ENCODE measurements at regions not wholly inside any gene's neighbourhood (a gene's known extent, or its start where the extent isn't known, plus 50 kb on each side); places are given as distances from the start of the nearest gene placed in this dataset.
"Not testable (repeated sequence)": the region's sequence is repeated elsewhere in the genome, so short reads cannot be mapped to it uniquely, and the experiment has no call there.

- no peak for DNase-seq
These were observed 611.4 kb upstream of the GHITM start for GRCh38 chr10:83527934-83528333.

- DNase-seq = no peak
These were observed 606.0 kb upstream of the GHITM start for GRCh38 chr10:83533290-83533689.

DNA sequence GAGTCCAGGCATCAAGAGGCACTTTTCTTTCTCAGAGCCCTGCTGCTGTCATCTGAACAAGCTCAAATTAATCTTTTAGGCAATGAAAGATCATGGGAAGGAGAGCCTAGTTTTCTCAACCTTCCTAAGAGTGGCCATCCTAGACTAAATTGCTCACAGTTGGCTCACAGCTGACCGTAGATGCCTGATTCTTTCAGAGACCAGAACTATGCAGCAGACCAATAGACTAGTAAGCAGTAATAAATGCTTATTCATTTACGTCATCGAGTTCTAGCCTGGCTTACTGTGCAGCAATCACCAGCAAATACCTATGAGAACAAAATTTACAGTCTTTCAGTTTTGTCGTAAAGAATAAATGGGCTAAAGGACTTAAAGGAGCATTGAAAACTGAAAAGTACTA lies 602.9 kb upstream of the GHITM start:
- DNase-seq = no peak

GRCh38 chr10:83538047-83538446 lies 601.3 kb upstream of the GHITM start:
- no peak for DNase-seq

DNA sequence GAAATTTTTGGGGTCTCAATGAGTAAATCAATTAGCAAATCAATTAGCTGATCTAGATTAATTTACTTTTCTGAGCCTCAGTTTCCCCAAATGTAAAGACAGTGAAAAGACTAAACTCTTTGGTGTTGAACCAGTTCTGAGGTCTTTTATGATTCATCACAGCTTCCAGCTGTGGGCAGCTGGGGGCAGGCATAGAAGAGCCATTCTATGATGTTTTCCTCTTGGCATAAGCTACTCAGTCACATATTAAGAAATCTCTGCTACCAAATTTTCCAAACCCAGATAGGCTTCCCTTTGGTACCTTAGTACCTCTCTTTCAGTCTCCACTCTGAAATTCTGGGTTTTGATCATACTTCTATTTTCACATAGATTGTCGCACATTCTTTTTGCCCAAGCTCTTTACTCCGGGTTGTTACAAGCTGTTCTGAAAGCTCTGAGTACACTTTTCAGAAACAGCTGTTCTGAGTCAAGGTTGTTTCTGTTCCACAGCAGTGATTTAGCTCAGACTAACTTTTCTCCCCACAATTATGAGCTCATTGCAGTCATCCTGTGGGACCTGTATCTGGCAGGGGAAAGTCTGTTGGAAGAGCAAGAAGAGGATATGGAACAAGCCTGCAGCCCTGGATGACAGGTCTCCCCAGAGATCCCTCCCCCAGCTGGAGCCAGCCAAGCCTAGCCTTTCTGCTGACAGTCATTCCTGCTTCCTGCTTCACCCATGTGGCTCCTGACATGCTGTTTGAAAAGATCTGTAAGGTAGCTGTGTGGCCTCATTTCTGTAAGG lies 599.6 kb upstream of the GHITM start:
- DNase-seq = no peak

GRCh38 chr10:83541046-83541445 lies 598.3 kb upstream of the GHITM start:
- no peak for DNase-seq

DNA sequence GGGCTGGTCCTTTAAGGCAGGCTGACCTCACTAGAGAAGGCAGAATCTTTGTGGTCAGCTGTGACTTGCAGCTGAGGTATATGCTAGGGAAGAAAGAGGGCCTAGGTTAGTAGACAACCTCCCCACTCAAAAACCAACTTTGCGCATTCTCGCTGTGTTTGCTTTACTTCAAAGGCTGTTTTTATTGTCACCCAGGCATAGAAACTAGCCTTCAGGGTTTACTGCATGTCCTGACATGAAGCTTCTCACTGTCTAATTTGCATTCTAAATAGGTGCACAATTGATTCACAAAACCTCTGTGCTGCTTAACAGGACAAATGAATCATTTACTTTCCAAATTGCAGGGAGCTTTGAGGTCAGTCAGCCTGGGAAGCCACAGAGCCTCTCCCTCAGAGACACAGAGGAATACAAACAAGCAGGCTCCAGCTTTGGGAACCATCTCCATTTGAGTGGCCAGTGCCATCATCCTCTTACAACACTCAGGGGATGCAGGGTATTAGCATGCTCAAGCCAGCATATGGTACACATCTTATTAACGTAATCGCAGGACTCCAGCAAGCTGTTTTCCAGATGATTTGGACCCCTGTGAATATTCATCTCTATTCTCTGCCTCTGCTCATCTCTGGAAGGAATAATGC lies 596.4 kb upstream of the GHITM start:
- DNase-seq = no peak

DNA sequence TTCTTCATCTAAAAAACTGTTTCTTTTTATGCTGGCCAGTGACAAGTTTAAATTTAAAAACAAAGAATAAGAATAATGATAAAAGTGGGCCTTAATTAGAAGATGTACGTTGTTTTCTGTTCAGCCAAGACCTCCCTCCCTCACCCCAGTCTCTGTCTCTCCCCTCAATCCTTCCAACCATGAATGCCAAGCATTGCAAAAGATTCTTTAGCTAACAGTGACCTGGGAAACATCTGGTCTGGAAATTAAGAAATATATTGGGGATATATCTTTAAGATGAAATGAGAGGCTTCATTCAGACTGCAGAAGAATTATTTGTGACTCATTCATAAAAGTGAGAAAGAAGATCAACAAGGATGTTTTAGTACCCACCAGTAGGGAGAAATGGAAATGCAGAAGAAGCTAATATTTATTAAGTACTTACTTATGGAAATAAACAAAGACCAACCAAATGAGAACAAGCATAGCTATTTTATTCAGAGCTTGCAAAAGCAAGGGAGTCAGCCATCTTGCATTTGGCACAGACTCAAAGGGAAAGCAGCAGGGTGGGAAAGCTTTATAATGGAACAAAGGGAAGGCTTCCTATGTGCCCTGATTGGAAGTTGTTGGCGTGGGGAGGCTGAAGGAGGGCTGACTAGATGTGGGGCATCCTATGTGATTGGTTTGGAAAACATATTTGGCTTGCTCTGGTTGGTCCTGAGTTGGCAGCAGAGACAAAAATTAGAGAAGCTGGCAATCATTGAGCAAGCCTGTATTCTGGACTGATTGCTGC lies 595.4 kb upstream of the GHITM start:
- DNase-seq = no peak

DNA sequence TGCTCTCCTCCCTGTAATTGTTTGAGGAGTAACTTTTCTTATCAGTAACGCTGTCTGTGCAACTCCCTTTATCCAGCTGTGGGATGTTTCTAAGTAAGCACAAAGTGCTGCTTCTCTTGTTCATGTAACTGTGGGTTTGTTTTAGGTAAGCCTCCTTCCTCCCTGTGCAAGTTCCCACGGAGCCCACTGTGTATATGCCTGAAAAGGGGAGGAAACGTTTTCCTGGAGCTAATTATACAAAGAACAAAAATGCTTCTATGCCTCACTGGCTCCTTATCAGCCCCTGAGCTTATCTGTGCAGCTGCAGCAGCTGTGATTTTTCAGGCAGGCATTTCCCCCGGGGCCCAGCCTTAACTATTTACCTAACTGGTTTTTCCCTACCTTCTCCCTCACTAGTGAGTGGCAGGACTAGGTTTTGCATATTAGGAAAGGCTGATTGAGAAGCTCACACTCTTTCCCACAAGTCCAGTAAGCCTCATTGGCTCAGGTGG lies 593.4 kb upstream of the GHITM start:
- DNase-seq = no peak

DNA sequence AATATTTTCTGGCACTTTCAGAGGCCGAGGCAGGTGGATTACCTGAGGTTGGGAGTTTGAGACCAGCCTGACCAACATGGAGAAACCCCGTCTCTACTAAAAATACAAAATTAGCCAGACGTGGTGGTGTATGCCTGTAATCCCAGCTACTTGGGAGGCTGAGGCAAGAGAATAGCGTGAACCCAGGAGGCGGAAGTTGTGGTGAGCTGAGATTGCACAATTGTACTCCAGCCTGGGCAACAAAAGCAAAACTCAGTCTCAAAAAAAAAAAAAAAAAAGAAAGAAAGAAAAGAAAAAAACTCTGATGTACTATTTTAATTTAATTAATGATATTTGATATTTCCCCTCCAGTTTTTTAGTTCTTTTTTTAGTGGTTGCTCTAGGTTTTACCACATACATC lies 588.1 kb upstream of the GHITM start:
- not testable (repeated sequence) for DNase-seq

DNA sequence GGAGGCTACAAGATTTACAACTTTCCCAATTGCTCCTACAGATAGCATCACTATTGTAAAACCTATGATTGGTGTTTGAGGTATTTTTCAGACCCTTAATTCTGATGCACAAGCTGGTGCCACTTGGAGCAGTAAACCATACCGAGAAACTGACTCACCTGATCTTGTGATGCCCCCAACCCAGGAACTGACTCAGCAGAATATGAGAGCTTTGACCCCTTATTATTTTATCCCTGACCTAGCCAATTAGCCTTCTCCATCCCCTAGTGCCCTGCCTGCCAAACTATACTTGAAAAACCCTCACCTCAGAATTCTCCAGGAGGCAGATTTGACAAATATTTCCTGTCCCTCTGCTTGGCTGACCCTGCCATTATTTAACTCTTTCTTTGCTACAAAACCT lies 585.9 kb upstream of the GHITM start:
- no peak for DNase-seq

DNA sequence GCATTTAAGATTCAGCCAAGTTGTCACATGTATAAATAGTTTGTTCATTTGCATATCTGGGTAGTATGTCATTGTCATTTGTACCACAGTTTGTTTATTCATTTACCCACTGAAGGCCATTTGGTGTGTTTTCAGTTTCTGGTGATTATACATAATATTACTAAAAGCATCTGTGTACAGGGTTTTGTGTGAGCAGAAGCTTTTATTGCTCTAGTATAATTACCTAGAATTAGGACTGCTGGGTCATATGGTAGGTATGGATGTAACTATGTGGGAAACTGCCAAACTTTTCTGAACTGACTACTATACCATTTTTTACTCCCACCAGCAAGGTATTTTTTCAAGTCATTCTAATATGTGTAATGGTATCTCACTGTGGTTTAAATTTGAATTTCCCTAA lies 584.0 kb upstream of the GHITM start:
- DNase-seq = no peak

- DNase-seq = no peak
These were observed 576.9 kb upstream of the GHITM start for GRCh38 chr10:83562381-83562780.

GRCh38 chr10:83564889-83565588 lies 574.3 kb upstream of the GHITM start:
- no peak for DNase-seq

DNA sequence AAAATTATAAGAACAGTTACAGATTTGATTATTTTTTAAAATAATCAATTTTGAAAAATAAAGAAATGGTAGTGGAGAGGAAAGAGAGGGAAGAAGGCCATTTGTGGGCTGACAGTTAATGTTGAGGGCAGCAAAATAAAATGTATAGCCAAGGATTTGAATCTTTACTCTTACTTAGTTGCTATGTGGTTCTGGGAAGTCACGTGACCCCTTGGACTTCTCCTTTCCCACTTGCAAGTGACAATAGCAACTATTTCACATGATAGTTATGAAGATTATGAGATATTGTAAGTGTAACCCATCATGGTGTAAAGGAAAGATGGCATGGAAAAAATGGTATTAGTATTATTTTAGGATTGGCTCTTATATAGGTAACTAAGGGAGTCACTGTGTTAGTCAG lies 567.3 kb upstream of the GHITM start:
- no peak for DNase-seq

GRCh38 chr10:83574770-83575169 lies 564.5 kb upstream of the GHITM start:
- DNase-seq = no peak

DNA sequence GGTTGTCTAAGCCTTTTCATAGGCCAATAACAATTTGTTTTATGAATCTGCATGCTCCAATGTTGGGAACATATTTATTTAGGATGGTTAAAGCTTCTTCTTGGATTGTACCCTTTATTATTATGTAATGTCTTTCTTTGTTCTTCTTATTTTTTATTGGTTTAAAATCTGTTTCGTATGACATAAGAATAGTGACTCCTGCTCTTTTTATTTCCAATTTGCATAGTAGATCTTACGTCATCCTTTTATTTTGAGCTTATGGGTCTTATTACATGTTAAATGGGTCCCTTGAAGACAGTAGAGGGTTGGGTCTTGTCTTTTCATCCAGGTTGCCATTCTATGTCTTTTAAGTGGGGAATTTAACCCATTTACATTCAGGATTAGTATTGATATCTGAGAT lies 561.9 kb upstream of the GHITM start:
- no peak for DNase-seq

DNA sequence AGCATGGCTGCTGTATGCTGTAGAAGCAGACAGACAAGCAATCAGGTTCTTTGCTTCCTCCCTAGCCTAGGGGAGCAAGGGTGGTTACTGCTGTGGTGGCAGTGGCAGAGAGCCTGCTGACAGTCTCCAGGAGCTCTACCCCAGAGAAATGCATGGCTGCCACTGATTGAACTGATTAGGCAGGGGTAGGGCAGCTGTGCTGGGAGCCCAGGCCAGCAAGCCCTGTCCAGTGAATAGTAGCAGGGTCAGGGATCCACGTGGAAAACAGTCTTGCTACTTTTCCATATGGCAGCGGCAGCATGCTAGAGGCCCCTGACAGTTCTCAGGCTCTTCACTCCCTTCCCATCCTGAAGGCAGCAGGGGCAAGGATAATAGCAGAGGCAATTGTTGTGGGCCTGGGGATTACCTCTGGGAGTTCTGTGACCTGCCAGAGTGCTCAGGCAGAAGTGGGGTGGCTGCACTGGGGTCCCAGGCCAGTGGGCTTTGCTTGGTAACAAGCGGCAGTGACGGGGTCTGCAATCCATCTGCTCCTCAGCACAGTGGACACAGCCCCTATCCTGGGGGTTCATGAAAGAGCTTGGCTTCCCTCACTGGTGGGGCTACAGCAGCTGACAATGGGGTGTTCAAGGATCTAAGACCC lies 558.8 kb upstream of the GHITM start:
- no peak for DNase-seq

- no peak for DNase-seq
These were observed 556.8 kb upstream of the GHITM start for GRCh38 chr10:83582407-83583095.

DNA sequence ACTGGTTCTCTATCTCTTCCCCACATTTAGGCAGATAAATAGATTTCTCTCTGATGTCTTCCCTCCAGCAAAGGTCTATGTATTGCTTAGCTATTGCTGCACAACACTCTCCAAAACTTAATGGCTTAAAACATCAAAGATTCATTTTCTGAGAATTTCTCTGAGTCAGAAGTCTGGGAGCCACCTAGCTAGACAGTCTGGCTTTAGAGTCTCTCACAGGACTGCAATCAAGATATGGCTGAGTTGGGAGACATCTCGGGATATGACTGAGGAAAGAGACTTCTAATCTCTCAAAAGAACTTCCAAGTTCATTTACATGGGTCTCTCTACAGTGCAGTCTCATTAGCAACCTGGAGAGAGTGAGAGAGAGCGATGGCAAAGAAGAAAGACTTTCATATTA lies 553.6 kb upstream of the GHITM start:
- no peak for DNase-seq

GRCh38 chr10:83592337-83592935 lies 546.9 kb upstream of the GHITM start:
- no peak for DNase-seq

GRCh38 chr10:83603708-83604107 lies 535.6 kb upstream of the GHITM start:
- DNase-seq = no peak
